Esophagus muscularis mucosa (tissue), 3 donors: ENCODE measurements at regions not wholly inside any gene's neighbourhood (a gene's known extent, or its start where the extent isn't known, plus 50 kb on each side); places are given as distances from the start of the nearest gene placed in this dataset.

ENCODE experiments used
- POLR2AphosphoS5 ChIP-seq, 2 donors: sonication (generic); formaldehyde crosslinking; IDR thresholded peaks; one replicate each; pipeline ENCODE4 v1.6.1; 2017; ENCODE audit warnings: antibody characterized with exemption in 2 of 2
- TF ChIP-seq, protein P1 (sequence below), 3 experiments: fragments of 200-600 bp in 2 of 3; fragments of 450-650 bp in 1 of 3; sonication (generic) in 2 of 3; IDR thresholded peaks; one replicate each; pipeline ENCODE4 v1.5.1; 2017 to 2019; ENCODE audit warnings: antibody characterized with exemption in 3 of 3, mild to moderate bottlenecking in 2 of 3, moderate library complexity in 1 of 3

- TF ChIP-seq, protein P1, sequence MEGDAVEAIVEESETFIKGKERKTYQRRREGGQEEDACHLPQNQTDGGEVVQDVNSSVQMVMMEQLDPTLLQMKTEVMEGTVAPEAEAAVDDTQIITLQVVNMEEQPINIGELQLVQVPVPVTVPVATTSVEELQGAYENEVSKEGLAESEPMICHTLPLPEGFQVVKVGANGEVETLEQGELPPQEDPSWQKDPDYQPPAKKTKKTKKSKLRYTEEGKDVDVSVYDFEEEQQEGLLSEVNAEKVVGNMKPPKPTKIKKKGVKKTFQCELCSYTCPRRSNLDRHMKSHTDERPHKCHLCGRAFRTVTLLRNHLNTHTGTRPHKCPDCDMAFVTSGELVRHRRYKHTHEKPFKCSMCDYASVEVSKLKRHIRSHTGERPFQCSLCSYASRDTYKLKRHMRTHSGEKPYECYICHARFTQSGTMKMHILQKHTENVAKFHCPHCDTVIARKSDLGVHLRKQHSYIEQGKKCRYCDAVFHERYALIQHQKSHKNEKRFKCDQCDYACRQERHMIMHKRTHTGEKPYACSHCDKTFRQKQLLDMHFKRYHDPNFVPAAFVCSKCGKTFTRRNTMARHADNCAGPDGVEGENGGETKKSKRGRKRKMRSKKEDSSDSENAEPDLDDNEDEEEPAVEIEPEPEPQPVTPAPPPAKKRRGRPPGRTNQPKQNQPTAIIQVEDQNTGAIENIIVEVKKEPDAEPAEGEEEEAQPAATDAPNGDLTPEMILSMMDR (IDR thresholded peaks at IDR 0.05), result no peak
- no peak for TF ChIP-seq POLR2AphosphoS5 (IDR thresholded peaks at IDR 0.05)
Measured at GRCh38 chr2:146503366-146503765, 1341.5 kb upstream of the ACVR2A start.
